Prostate gland (tissue), 2 donors: ENCODE measurements at regions not wholly inside any gene's neighbourhood (a gene's known extent, or its start where the extent isn't known, plus 50 kb on each side); places are given as distances from the start of the nearest gene placed in this dataset.

Source experiments
- DNase-seq: peaks from one replicate; pipeline ENCODE4 v3.0.0-alpha.2; 2019; ENCODE audit warnings: low spot score
- H3K27ac ChIP-seq, 2 donors: fragments of 200-600 bp; sonication (generic); 2 replicates each; pipeline ENCODE4 v1.5.1; 2017 to 2019
- H3K27me3 ChIP-seq: fragments of 200-600 bp; sonication (generic); replicated peaks from 2 replicates; pipeline ENCODE4 v1.5.1; 2019; ENCODE audit not compliant: insufficient read depth
- H3K36me3 ChIP-seq, 2 donors: fragments of 200-600 bp; sonication (generic); 1 replicate in 1 of 2; 2 replicates in 1 of 2; pipeline versions ENCODE4 v1.5.1 to v1.8.1; 2017 to 2019
- H3K4me1 ChIP-seq: fragments of 200-600 bp; sonication (generic); replicated peaks from 2 replicates; pipeline ENCODE4 v1.5.1; 2019
- H3K4me3 ChIP-seq, 2 donors: fragments of 200-600 bp; sonication (generic); 2 replicates each; pipeline ENCODE4 v1.5.1; 2017 to 2019
- H3K9me3 ChIP-seq: fragments of 200-600 bp; sonication (generic); 2 replicates; pipeline ENCODE4 v1.5.1; 2017
- POLR2A ChIP-seq: fragments of 450-650 bp; IDR thresholded peaks from one replicate; pipeline ENCODE4 v1.6.1; 2016; ENCODE audit warnings: antibody characterized with exemption, mild to moderate bottlenecking
- POLR2AphosphoS5 ChIP-seq: sonication (generic); formaldehyde crosslinking; IDR thresholded peaks from one replicate; pipeline ENCODE4 v1.6.1; 2017; ENCODE audit warnings: antibody characterized with exemption
- WGBS: methylation state at CpG from one replicate; pipeline ENCODE4 v1.1.5; 2018; 5-methylcytosine and 5-hydroxymethylcytosine counted together
- intact Hi-C: fragments of 100-400 bp; cut with DNase I; formaldehyde crosslinking; loops from one replicate; pipeline ENCODE4 v1.14.2; 2022
- TF ChIP-seq, protein P1 (sequence below), 4 experiments: fragments of 200-600 bp in 2 of 4; fragments of 450-650 bp in 2 of 4; sonication (generic) in 2 of 4; IDR thresholded peaks; 1 replicate in 3 of 4; 2 replicates in 1 of 4; pipeline ENCODE4 v1.5.1; 2016 to 2019; ENCODE audit warnings: antibody characterized with exemption in 4 of 4, mild to moderate bottlenecking in 2 of 4, moderate library complexity in 2 of 4

DNA sequence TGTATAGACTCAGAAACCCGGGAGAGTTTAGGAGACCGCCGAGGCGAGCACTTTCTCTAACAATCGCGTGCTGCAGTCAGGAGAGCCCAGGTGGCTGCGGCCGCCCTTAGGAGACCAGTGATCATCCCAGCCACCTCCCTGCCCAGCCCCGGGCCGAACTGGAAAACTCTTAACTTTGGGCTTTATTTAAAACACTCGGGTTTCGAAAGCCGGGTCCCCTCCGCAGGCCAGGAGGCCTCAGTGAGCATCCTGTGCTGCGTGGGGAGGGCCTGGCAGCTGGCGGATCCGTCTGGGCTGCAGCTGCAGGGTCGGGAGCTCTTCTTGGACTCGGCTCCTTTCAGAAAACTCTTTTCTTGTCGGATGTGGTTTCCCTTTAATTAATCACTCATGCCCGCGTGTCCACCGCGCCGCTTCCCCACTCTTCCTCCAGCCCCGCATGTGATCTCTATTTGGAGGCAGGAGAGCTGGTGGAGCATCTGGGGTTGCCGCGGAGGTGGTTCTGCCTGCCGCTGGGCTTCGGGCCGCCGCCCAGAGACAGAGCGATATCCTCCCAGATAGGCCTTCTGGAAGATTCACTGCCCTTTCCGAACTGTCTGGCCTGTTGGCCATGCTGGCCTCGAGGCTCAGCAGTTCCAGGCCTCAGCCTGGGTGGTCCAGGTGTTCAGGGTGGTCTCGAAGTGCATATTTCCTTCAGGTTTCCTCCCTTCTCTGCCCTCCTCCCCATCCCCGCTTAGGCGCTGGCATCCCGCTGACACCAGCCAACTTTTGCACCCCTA is 59.5 kb downstream of the TMEM174 start:
- Histone ChIP-seq H3K27ac (no peak overlapping the region), H3K27me3 (peaks cover 33% of the 10 kb centered on the region), H3K36me3 (no peaks in the 10 kb centered on the region), H3K4me1 (no peaks in the 10 kb centered on the region), H3K9me3 (no peaks in the 10 kb centered on the region), H3K4me3 (no peak overlapping the region)
- DNase-seq, result no peak
- TF ChIP-seq, protein P1, sequence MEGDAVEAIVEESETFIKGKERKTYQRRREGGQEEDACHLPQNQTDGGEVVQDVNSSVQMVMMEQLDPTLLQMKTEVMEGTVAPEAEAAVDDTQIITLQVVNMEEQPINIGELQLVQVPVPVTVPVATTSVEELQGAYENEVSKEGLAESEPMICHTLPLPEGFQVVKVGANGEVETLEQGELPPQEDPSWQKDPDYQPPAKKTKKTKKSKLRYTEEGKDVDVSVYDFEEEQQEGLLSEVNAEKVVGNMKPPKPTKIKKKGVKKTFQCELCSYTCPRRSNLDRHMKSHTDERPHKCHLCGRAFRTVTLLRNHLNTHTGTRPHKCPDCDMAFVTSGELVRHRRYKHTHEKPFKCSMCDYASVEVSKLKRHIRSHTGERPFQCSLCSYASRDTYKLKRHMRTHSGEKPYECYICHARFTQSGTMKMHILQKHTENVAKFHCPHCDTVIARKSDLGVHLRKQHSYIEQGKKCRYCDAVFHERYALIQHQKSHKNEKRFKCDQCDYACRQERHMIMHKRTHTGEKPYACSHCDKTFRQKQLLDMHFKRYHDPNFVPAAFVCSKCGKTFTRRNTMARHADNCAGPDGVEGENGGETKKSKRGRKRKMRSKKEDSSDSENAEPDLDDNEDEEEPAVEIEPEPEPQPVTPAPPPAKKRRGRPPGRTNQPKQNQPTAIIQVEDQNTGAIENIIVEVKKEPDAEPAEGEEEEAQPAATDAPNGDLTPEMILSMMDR (IDR thresholded peaks at IDR 0.05), result no peak
- TF ChIP-seq POLR2AphosphoS5, result no peak
- intact Hi-C loops, result no loop called here
- 19% methylated on average over 39 of the region's 39 CpGs for WGBS

DNA sequence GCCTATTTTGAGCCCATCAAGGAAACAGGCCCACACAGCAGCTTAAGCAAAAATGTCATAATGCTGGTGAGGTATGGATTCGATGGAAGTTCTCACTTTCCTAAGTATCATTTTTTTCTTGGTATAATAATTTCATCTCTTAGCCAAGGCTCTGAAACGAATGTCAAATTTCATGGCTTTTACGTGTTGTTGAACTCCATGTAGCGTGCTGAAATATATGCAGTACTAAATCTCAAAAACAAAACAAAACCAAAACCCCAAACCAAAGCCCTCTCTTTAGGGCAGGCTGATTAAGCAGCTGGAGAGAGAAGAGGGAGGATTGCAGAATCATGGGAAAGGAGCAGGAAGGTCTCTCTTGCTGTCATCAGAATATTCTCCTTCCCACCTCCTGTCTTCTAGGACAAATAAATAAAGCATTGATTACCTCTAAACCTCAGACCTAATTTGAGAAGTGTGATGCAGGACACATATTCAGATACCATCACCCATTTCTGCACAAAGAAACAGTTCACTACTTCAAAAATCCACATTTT is 58.3 kb downstream of the TMEM174 start:
- Histone ChIP-seq H3K4me1 (no peaks in the 10 kb centered on the region), H3K9me3 (no peaks in the 10 kb centered on the region), H3K4me3 (no peak overlapping the region), H3K36me3 (no peaks in the 10 kb centered on the region), H3K27ac (no peak overlapping the region), H3K27me3 (peaks cover 33% of the 10 kb centered on the region)
- intact Hi-C loops, result no loop called here
- TF ChIP-seq, protein P1 (IDR thresholded peaks at IDR 0.05), result no peak
- TF ChIP-seq POLR2AphosphoS5 (no peak), POLR2A (no peak)
- WGBS, result 59% methylated on average over 4 of the region's 4 CpGs
- DNase-seq, result no peak

DNA sequence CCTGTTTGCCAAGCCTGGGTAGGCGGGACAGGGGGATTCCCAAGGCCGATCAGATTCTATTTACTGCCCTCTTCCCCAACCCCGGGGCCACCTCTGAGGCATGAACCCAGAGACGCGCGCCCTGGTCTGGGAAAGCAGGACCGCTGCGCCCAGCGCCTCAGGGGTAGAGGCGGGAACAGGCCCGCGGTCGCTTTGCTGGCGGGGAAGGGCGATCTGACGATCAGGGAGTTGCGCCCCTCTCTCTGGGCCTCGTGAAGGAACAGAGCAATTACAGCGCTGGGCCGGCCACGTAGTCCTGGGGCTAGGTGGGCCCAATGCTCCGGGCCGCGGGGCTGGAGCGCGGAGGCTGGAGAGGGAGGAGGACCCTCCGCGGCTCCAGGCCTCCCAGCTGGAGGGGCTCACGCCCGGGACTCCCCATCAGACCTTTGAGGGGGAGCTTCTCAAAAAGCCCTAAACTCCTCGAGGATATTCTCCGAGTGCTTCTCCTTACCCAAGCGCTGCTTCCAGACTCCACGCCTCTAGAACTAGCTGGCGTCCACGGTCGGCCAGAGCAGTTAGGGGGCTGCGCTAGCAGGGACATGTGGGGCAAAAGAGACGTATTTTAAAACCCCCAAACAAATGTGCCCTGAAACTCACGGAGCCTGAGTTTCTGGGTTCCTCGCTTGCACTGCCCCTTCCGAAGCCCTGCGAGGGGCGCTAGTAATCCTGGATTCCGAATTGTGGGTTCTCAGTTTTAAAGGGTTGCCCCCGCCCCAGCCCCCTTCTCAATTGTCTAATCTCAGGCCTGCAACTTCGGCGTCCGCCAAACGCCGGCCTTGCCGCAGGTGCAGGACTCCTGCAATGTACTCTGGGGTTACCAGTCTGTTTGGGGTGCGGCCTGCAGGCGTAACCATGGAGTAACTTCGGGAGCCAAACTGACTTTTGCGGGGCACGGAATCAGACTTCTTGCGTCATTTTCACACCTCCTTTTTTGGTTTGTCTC is 57.6 kb downstream of the TMEM174 start:
- Histone ChIP-seq H3K9me3 (no peaks in the 10 kb centered on the region), H3K4me1 (no peaks in the 10 kb centered on the region), H3K4me3 (no peak overlapping the region), H3K36me3 (no peaks in the 10 kb centered on the region), H3K27me3 (peaks cover 33% of the 10 kb centered on the region), H3K27ac (no peak overlapping the region)
- DNase-seq, result no peak
- TF ChIP-seq, protein P1 (IDR thresholded peaks at IDR 0.05), result no peak
- 20% methylated on average over 58 of the region's 58 CpGs for WGBS
- intact Hi-C loops, result no loop called here

DNA sequence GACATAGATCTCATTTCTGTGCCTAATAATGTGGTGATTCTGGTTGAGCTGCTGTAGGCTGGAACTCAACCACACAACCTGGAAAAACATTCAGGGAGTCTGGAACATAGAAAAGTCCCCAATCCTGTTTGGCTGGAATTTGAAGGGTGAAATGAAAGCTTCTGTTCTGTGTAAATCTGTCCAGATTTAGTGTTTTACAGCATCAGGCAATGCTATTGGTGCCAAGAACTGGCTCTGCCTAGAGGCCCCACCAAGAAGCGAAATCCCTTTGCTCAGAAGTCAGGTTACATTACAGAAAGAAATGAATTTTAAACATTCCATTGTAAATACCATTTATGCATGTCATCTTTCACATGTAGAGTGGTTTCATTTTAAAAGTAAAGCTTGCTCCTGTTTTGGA is 56.3 kb downstream of the TMEM174 start:
- H3K9me3 ChIP-seq, result no peaks in the 10 kb centered on the region
- WGBS, result 65% methylated on average over 1 of the region's 1 CpG
- H3K4me3 ChIP-seq, result no peak overlapping the region
- H3K27ac ChIP-seq, result no peak overlapping the region
- H3K27me3 ChIP-seq, result peaks cover 32% of the 10 kb centered on the region
- H3K36me3 ChIP-seq, result no peaks in the 10 kb centered on the region
- TF ChIP-seq POLR2AphosphoS5, result no peak
- TF ChIP-seq, protein P1 (IDR thresholded peaks at IDR 0.05), result no peak
- DNase-seq, result no peak
- H3K4me1 ChIP-seq, result no peaks in the 10 kb centered on the region
- intact Hi-C loops, result no loop called here
